ENCODE measurements at regions not wholly inside any gene's neighbourhood (a gene's known extent, or its start where the extent isn't known, plus 50 kb on each side); places are given as distances from the start of the nearest gene placed in this dataset.

- TF ChIP-seq CTCF (conservative IDR thresholded peaks at IDR 0.05; ENCODE audit: low read length): no peak
- TF ChIP-seq EZH2phosphoT487 (IDR thresholded peaks at IDR 0.05; ENCODE audit: borderline replicate concordance, low read depth, low read length): no peak
Measured at GRCh38 chr1:88276163-88276562, 407.9 kb upstream of the PKN2 start.

Measured in OCI-LY7 (cell line).